Brain microvascular endothelial cell (primary cell): ENCODE measurements at regions not wholly inside any gene's neighbourhood (a gene's known extent, or its start where the extent isn't known, plus 50 kb on each side); places are given as distances from the start of the nearest gene placed in this dataset.

Source experiments
- DNase-seq: peaks from one replicate; pipeline ENCODE4 v3.0.0-alpha.2; 2020
- H3K27ac ChIP-seq: fragments of 250-450 bp; sonication (Bioruptor Pico); 2 replicates; pipeline ENCODE4 v1.5.1; 2020; ENCODE audit warnings: mild to moderate bottlenecking, moderate library complexity
- H3K27me3 ChIP-seq: fragments of 250-450 bp; sonication (Bioruptor Pico); replicated peaks from 2 replicates; pipeline ENCODE4 v1.5.1; 2020; ENCODE audit warnings: mild to moderate bottlenecking
- H3K36me3 ChIP-seq: fragments of 250-450 bp; sonication (Bioruptor Pico); replicated peaks from 2 replicates; pipeline ENCODE4 v1.5.1; 2020; ENCODE audit warnings: mild to moderate bottlenecking
- H3K4me3 ChIP-seq: 2 replicates; pipeline ENCODE4 v1.5.1; 2011; ENCODE audit warnings: low read depth, mild to moderate bottlenecking, control low read depth, low read length, moderate library complexity
- in situ Hi-C: cut with HindIII; loops from 2 replicates; pipeline ENCODE4 v1.10.0; 2017; ENCODE audit warnings: low sequenced_read_pairs, low pct_ligation_motif_present
- TF ChIP-seq, protein P1 (sequence below): IDR thresholded peaks from 2 replicates; pipeline ENCODE4 v1.5.1; 2011; ENCODE audit warnings: low read depth, mild to moderate bottlenecking, moderate library complexity, low read length, control low read depth, inconsistent platforms; ENCODE audit errors: missing control alignments

DNA sequence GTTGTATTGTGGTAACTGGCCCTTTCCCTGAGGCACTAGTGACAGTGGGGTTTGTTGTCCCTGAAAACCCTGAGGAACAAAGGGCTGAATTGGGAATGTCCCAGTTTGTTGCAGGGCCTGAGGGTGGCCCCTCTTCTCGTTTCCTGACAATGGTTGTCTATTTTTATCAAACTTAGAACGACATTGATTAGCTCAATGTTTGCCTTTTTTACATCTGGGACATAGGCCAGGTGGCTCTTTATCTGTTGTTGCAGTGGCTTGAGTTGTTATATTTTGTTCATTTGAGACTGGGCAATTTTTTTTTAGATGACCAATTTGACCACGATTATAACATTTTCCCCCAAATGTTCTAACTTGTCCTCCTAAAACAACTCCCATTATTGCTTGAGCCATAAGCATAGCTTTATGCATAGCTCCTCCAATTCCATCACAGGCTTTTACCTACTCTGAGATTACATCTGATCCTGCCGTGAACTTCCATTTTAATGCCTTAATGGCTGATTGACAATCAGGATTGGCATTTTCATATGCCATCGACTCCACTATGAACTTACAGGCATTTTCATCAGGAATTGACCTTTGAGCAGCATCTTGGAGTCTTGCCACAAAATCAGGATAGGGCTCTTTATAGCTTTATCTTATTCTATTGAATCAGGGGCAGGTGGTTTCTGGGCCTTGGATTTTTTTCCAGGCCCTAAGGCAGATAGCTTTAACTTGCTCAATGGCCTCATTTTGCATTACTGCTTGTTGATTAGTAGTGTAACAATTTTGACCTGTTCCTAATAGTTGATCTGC, 604.3 kb downstream of the ALG10 start:
- Histone ChIP-seq H3K4me3 (no peak overlapping the region), H3K36me3 (no peaks in the 10 kb centered on the region), H3K27ac (no peak overlapping the region), H3K27me3 (no peaks in the 10 kb centered on the region)
- DNase-seq: no peak
- in situ Hi-C loops: no loop called here
- TF ChIP-seq, protein P1, sequence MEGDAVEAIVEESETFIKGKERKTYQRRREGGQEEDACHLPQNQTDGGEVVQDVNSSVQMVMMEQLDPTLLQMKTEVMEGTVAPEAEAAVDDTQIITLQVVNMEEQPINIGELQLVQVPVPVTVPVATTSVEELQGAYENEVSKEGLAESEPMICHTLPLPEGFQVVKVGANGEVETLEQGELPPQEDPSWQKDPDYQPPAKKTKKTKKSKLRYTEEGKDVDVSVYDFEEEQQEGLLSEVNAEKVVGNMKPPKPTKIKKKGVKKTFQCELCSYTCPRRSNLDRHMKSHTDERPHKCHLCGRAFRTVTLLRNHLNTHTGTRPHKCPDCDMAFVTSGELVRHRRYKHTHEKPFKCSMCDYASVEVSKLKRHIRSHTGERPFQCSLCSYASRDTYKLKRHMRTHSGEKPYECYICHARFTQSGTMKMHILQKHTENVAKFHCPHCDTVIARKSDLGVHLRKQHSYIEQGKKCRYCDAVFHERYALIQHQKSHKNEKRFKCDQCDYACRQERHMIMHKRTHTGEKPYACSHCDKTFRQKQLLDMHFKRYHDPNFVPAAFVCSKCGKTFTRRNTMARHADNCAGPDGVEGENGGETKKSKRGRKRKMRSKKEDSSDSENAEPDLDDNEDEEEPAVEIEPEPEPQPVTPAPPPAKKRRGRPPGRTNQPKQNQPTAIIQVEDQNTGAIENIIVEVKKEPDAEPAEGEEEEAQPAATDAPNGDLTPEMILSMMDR: no peak
